PC-3 (cell line): ENCODE measurements at regions not wholly inside any gene's neighbourhood (a gene's known extent, or its start where the extent isn't known, plus 50 kb on each side); places are given as distances from the start of the nearest gene placed in this dataset.

ENCODE experiments used
- CTCF ChIP-seq: fragments of 300-600 bp; sonication (generic); conservative IDR thresholded peaks from 2 replicates; pipeline ENCODE4 v1.5.1; 2017; ENCODE audit warnings: antibody characterized with exemption, low read depth, mild to moderate bottlenecking, low read length
- EZH2 ChIP-seq: fragments of 300-600 bp; sonication (generic); IDR thresholded peaks from one replicate; pipeline ENCODE4 v1.6.1; 2017; ENCODE audit warnings: antibody characterized with exemption, mild to moderate bottlenecking, low read length; ENCODE audit not compliant: unreplicated experiment
- EZH2phosphoT487 ChIP-seq: fragments of 300-600 bp; sonication (generic); IDR thresholded peaks from 2 replicates; pipeline ENCODE4 v1.6.1; 2018; ENCODE audit warnings: mild to moderate bottlenecking, antibody characterized with exemption, low read length, borderline replicate concordance

GRCh38 chr6:15096894-15097837 lies 148.7 kb upstream of the JARID2 start:
- TF ChIP-seq CTCF (no peak), EZH2 (no peak), EZH2phosphoT487 (no peak)
